ENCODE measurements at regions not wholly inside any gene's neighbourhood (a gene's known extent, or its start where the extent isn't known, plus 50 kb on each side); places are given as distances from the start of the nearest gene placed in this dataset.

DNA sequence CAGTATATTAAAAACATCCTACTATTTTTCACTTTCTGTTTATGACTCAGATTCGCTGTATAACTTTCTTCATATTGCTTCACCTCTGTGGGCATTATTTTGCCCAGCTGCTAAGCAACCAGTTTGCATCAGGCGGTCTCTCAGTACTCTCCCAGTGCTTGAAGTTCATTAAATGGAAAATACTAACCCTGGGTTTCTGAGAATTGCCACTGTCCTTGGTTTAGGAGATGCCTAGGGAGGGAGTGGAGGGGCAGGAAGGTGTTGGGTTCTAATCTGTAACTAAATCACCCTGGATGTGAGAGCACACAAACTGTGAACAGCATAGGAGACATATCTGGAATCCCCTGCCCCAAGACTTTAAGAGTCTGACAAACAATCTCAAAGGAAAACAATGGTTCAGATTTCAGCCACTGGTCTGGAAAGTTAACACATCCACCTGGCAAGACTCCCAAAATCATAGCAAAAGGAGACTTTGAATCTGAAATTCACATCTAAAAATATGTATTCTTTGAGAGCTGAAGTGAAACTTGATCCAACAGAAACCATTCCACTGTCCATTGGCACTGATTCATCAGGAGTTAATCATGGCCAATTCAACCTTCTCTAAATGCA is 540.0 kb downstream of the SOX6 start:
- TF ChIP-seq, protein P1, sequence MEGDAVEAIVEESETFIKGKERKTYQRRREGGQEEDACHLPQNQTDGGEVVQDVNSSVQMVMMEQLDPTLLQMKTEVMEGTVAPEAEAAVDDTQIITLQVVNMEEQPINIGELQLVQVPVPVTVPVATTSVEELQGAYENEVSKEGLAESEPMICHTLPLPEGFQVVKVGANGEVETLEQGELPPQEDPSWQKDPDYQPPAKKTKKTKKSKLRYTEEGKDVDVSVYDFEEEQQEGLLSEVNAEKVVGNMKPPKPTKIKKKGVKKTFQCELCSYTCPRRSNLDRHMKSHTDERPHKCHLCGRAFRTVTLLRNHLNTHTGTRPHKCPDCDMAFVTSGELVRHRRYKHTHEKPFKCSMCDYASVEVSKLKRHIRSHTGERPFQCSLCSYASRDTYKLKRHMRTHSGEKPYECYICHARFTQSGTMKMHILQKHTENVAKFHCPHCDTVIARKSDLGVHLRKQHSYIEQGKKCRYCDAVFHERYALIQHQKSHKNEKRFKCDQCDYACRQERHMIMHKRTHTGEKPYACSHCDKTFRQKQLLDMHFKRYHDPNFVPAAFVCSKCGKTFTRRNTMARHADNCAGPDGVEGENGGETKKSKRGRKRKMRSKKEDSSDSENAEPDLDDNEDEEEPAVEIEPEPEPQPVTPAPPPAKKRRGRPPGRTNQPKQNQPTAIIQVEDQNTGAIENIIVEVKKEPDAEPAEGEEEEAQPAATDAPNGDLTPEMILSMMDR (IDR thresholded peaks at IDR 0.05; ENCODE audit: low read depth, low read length), result no peak
- no peak for TF ChIP-seq EZH2phosphoT487 (IDR thresholded peaks at IDR 0.05; ENCODE audit: low read depth)
